ENCODE measurements at regions not wholly inside any gene's neighbourhood (a gene's known extent, or its start where the extent isn't known, plus 50 kb on each side); places are given as distances from the start of the nearest gene placed in this dataset.

DNA sequence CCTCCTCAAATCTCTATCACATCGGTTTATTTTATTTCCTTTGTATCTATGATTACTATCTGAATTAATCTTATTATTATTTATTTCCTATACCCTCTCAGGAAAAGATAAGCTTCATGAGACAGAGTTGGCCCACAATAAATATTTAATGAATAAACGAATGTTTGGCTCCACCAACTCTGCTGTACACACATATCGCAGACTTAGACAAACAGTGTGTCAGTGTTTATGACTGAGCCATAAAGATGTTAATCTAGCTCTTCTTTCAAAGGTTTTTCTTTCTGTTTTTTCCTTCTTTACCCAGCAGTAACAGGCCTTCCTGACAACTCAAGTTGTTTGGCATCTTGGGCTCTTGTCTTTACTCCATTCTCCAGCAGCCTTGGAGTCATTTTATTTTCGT lies 329.5 kb downstream of the CDH2 start:
- no peak overlapping the region for H3K4me3 ChIP-seq (ENCODE audit: low read depth, low read length)
- no peak for FAIRE-seq
- DNase-seq (ENCODE audit: low read depth): no peak
- no peaks in the 10 kb centered on the region for H3K36me3 ChIP-seq (ENCODE audit: control insufficient read depth, insufficient read depth, low read length)
- H3K27me3 ChIP-seq (ENCODE audit: control insufficient read depth, insufficient read depth, low read length): no peaks in the 10 kb centered on the region
- TF ChIP-seq, protein P1, sequence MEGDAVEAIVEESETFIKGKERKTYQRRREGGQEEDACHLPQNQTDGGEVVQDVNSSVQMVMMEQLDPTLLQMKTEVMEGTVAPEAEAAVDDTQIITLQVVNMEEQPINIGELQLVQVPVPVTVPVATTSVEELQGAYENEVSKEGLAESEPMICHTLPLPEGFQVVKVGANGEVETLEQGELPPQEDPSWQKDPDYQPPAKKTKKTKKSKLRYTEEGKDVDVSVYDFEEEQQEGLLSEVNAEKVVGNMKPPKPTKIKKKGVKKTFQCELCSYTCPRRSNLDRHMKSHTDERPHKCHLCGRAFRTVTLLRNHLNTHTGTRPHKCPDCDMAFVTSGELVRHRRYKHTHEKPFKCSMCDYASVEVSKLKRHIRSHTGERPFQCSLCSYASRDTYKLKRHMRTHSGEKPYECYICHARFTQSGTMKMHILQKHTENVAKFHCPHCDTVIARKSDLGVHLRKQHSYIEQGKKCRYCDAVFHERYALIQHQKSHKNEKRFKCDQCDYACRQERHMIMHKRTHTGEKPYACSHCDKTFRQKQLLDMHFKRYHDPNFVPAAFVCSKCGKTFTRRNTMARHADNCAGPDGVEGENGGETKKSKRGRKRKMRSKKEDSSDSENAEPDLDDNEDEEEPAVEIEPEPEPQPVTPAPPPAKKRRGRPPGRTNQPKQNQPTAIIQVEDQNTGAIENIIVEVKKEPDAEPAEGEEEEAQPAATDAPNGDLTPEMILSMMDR (IDR thresholded peaks at IDR 0.05; ENCODE audit: insufficient read depth, low read length, severe bottlenecking): no peak

DNA sequence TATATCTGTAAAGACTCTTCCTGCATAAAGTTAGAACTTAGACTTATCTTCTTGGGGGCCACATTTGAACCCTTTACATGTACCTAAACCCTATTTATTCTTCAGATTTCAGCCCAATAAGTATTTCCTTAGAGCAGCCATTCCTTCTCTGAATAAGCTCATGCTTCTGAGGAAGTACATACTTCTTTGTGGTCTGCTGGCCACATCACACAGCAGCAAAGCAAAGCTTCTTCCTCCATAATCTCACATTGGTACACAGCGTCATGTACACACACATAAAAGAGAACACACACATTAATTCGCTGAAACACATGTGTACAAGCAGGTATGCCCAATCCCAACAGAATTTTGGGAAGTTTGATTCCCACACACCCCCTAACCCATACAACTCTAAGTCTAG lies 331.0 kb downstream of the CDH2 start:
- peak; percentile 73 for FAIRE-seq
- H3K4me3 ChIP-seq (ENCODE audit: low read depth, low read length): no peak overlapping the region
- H3K27me3 ChIP-seq (ENCODE audit: control insufficient read depth, insufficient read depth, low read length): no peaks in the 10 kb centered on the region
- TF ChIP-seq, protein P1 (IDR thresholded peaks at IDR 0.05; ENCODE audit: insufficient read depth, low read length, severe bottlenecking): no peak
- H3K36me3 ChIP-seq (ENCODE audit: control insufficient read depth, insufficient read depth, low read length): no peaks in the 10 kb centered on the region
- DNase-seq (ENCODE audit: low read depth): no peak

DNA sequence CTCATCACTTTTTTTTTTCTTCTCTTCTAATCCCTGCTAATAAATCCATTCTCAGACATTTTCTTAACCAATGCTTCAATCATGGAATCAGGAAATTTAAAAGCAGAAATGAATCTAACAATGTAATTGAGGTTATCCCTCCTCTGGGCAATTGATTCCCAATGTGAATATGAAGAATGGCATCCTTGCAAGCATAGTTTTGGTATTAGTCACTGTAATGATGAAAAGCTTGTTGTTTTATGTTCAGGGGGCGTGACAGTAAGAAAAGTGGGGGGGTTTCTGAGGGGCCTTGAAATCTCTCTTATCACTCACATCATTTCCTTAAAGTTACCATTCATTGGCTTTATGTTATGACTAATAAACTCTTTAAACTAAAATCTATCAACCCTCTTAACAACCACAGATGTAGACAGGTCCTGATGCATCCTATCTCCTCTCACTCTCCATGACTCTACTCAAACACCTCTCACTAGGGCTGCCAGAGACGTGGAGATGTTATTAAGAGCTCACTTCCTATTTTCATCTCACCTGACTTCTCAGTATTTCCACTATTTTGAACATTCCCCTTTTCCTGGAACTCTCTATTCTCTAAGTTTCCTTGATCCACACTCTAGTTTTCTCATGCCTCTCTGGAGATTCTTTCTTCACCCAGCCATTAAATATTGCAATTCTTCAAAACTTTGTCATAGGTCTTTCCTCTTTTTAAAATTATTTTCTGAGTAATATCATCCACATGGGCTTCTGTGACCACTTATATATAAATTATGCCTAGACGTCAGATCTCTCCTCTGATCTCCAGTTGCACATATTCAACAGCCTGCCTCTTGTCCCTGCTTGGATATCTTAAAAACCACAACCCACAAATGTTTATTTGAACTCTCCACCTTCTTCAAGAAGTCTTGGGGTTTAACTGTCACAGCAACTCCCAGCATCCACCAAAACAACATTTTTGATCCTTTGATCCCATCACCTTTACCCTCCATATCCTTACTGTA lies 332.9 kb downstream of the CDH2 start:
- peak; percentile 70 for DNase-seq (ENCODE audit: low read depth)
- Histone ChIP-seq H3K36me3 (ENCODE audit: control insufficient read depth, insufficient read depth, low read length) (no peaks in the 10 kb centered on the region), H3K27me3 (ENCODE audit: control insufficient read depth, insufficient read depth, low read length) (no peaks in the 10 kb centered on the region), H3K4me3 (ENCODE audit: low read depth, low read length) (no peak overlapping the region)
- no peak for FAIRE-seq
- TF ChIP-seq, protein P1 (IDR thresholded peaks at IDR 0.05; ENCODE audit: insufficient read depth, low read length, severe bottlenecking): no peak

DNA sequence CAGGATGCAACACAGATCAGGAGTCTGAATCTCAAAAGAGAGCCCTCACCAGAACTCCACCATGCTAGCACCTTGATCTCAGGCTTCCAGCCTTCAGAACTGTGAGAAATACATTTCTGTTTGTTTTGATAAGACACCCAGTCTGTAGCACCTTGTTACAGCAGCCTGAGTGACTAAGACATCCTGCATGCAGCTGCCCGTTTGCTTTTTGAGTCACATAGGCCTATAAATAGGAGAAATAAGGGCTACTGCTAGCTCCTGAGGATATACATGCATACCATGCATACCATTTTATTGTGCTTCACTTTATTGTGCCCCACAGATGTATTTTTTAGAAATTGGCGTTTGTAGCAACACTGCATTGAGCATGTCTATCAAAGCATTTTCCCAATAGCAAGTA lies 337.8 kb downstream of the CDH2 start:
- FAIRE-seq: no peak
- TF ChIP-seq, protein P1 (IDR thresholded peaks at IDR 0.05; ENCODE audit: insufficient read depth, low read length, severe bottlenecking): no peak
- Histone ChIP-seq H3K4me3 (ENCODE audit: low read depth, low read length) (no peak overlapping the region), H3K36me3 (ENCODE audit: control insufficient read depth, insufficient read depth, low read length) (no peaks in the 10 kb centered on the region), H3K27me3 (ENCODE audit: control insufficient read depth, insufficient read depth, low read length) (no peaks in the 10 kb centered on the region)
- DNase-seq (ENCODE audit: low read depth): peak; percentile 97

DNA sequence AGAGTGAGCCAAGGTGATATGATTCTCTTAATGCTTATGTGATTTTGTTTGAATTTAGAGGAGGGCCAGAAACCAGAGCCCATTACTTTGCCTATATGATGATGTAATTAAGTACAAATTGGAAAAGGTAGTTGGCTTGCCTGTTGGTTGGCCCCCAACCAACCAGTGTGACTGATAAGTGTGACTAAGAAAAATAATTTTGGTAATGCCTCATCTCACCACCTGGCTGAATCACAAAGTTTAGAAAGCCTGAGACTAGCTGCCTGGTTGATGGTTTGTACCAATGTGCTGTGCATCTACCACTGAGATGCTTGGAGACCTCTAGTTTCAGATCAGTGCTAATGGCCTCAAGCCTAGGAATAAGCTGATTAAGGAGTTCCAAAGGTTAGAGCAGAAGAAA lies 338.7 kb downstream of the CDH2 start:
- no peaks in the 10 kb centered on the region for H3K36me3 ChIP-seq (ENCODE audit: control insufficient read depth, insufficient read depth, low read length)
- H3K27me3 ChIP-seq (ENCODE audit: control insufficient read depth, insufficient read depth, low read length): no peaks in the 10 kb centered on the region
- DNase-seq (ENCODE audit: low read depth) (peak; percentile 88), FAIRE-seq (no peak)
- H3K4me3 ChIP-seq (ENCODE audit: low read depth, low read length): no peak overlapping the region
- TF ChIP-seq, protein P1 (IDR thresholded peaks at IDR 0.05; ENCODE audit: insufficient read depth, low read length, severe bottlenecking): no peak

All from bronchial epithelial cell (primary cell).